H9 (cell line): ENCODE measurements at regions not wholly inside any gene's neighbourhood (a gene's known extent, or its start where the extent isn't known, plus 50 kb on each side); places are given as distances from the start of the nearest gene placed in this dataset.

ENCODE experiments used
- DNase-seq: peaks from one replicate; pipeline ENCODE4 v3.0.0-alpha.2; 2017
- H2AFZ ChIP-seq: one replicate; pipeline ENCODE4 v1.6.1; 2013; ENCODE audit warnings: mild to moderate bottlenecking, low read length, control low read depth, moderate library complexity
- H2AK5ac ChIP-seq: 2 replicates; pipeline ENCODE4 v1.6.1; 2013; ENCODE audit warnings: low read length, control low read depth, mixed read lengths; ENCODE audit not compliant: insufficient read length
- H2BK120ac ChIP-seq: one replicate; pipeline ENCODE4 v1.6.1; 2013; ENCODE audit warnings: low read depth, mild to moderate bottlenecking, low read length, control low read depth, inconsistent platforms; ENCODE audit not compliant: poor library complexity, severe bottlenecking
- H2BK12ac ChIP-seq: 2 replicates; pipeline ENCODE4 v1.6.1; 2013; ENCODE audit warnings: low read length, control low read depth, mixed read lengths, low read depth; ENCODE audit not compliant: insufficient read length
- H2BK15ac ChIP-seq: 2 replicates; pipeline ENCODE4 v1.6.1; 2013; ENCODE audit warnings: low read depth, low read length, control low read depth
- H2BK20ac ChIP-seq: one replicate; pipeline ENCODE4 v1.6.1; 2013; ENCODE audit warnings: low read depth, mild to moderate bottlenecking, low read length, control low read depth, inconsistent platforms; ENCODE audit not compliant: poor library complexity, severe bottlenecking
- H2BK5ac ChIP-seq: 2 replicates; pipeline ENCODE4 v1.6.1; 2013; ENCODE audit warnings: low read length, control low read depth, mixed read lengths; ENCODE audit not compliant: insufficient read length
- H3K14ac ChIP-seq: 2 replicates; pipeline ENCODE4 v1.6.1; 2013; ENCODE audit warnings: low read length, control low read depth; ENCODE audit not compliant: insufficient read depth
- H3K18ac ChIP-seq: 2 replicates; pipeline ENCODE4 v1.6.1; 2013; ENCODE audit warnings: low read depth, mild to moderate bottlenecking, mixed read lengths, low read length, control low read depth; ENCODE audit not compliant: insufficient read length
- H3K23ac ChIP-seq: 2 replicates; pipeline ENCODE4 v1.6.1; 2013; ENCODE audit warnings: low read length, control low read depth, mixed read lengths, low read depth; ENCODE audit not compliant: insufficient read length
- H3K23me2 ChIP-seq: 2 replicates; pipeline ENCODE4 v1.6.1; 2013; ENCODE audit warnings: low read depth, mild to moderate bottlenecking, mixed read lengths, low read length, control low read depth; ENCODE audit not compliant: insufficient read length, poor library complexity, severe bottlenecking
- H3K27ac ChIP-seq: 2 replicates; pipeline ENCODE4 v1.5.1; 2013; ENCODE audit warnings: low read length, control low read depth, mixed read lengths, low read depth; ENCODE audit not compliant: insufficient read length
- H3K27me3 ChIP-seq: 2 replicates; pipeline ENCODE4 v1.6.1; 2013; ENCODE audit warnings: low read length, control low read depth, inconsistent platforms; ENCODE audit not compliant: insufficient read depth
- H3K4ac ChIP-seq: 2 replicates; pipeline ENCODE4 v1.6.1; 2013; ENCODE audit warnings: low read depth, mild to moderate bottlenecking, control low read depth, inconsistent platforms, low read length, moderate library complexity
- H3K4me1 ChIP-seq: 2 replicates; pipeline ENCODE4 v1.6.1; 2013; ENCODE audit warnings: low read length, control low read depth, inconsistent platforms; ENCODE audit not compliant: insufficient read depth
- H3K4me2 ChIP-seq: 2 replicates; pipeline ENCODE4 v1.6.1; 2013; ENCODE audit warnings: low read length, control low read depth, mixed read lengths; ENCODE audit not compliant: insufficient read length, insufficient read depth
- H3K56ac ChIP-seq: 2 replicates; pipeline ENCODE4 v1.6.1; 2013; ENCODE audit warnings: low read depth, mild to moderate bottlenecking, mixed read lengths, low read length, control low read depth; ENCODE audit not compliant: insufficient read length
- H3K79me1 ChIP-seq: 2 replicates; pipeline ENCODE4 v1.6.1; 2013; ENCODE audit warnings: low read depth, mild to moderate bottlenecking, moderate library complexity, low read length, control low read depth, inconsistent platforms; ENCODE audit not compliant: insufficient read depth, poor library complexity, severe bottlenecking
- H3K79me2 ChIP-seq: 2 replicates; pipeline ENCODE4 v1.6.1; 2013; ENCODE audit warnings: low read length, control low read depth, inconsistent platforms; ENCODE audit not compliant: insufficient read depth
- H3K9ac ChIP-seq: 2 replicates; pipeline ENCODE4 v1.6.1; 2013; ENCODE audit warnings: low read length, control low read depth, mixed read lengths; ENCODE audit not compliant: insufficient read length; ENCODE audit errors: extremely low read depth
- H3K9me3 ChIP-seq: one replicate; pipeline ENCODE4 v1.6.1; 2013; ENCODE audit warnings: low read depth, low read length, inconsistent platforms; ENCODE audit not compliant: control insufficient read depth
- H3T11ph ChIP-seq: one replicate; pipeline ENCODE4 v1.6.1; 2013; ENCODE audit warnings: mild to moderate bottlenecking, low read length, control low read depth, inconsistent platforms
- H4K20me1 ChIP-seq: one replicate; pipeline ENCODE4 v1.6.1; 2013; ENCODE audit not compliant: control insufficient read depth, insufficient read length, insufficient read depth
- H4K5ac ChIP-seq: 2 replicates; pipeline ENCODE4 v1.6.1; 2013; ENCODE audit warnings: low read depth, mild to moderate bottlenecking, mixed read lengths, low read length, control low read depth; ENCODE audit not compliant: insufficient read length
- H4K8ac ChIP-seq: replicated peaks from 2 replicates; pipeline ENCODE4 v1.6.1; 2013; ENCODE audit warnings: low read length, control low read depth, mixed read lengths, low read depth; ENCODE audit not compliant: insufficient read length
- H4K91ac ChIP-seq: 2 replicates; pipeline ENCODE4 v1.6.1; 2013; ENCODE audit warnings: low read depth, mild to moderate bottlenecking, moderate library complexity, mixed read lengths, low read length, control low read depth; ENCODE audit not compliant: insufficient read length
- H3K27ac Mint-ChIP-seq, 3 experiments: 2 replicates in 2 of 3; 3 replicates in 1 of 3; pipeline ENCODE4 v1.8.0; 2020 to 2021; ENCODE audit warnings: mixed read lengths in 3 of 3, mild to moderate bottlenecking in 1 of 3, moderate library complexity in 1 of 3
- H3K27me3 Mint-ChIP-seq: 2 replicates; pipeline ENCODE4 v1.8.0; 2021; ENCODE audit warnings: low read depth, mild to moderate bottlenecking, moderate library complexity, mixed read lengths
- H3K36me3 Mint-ChIP-seq, 3 experiments: 2 replicates in 2 of 3; 3 replicates in 1 of 3; pipeline ENCODE4 v1.8.0; 2020 to 2021; ENCODE audit warnings: low read depth in 3 of 3, mixed read lengths in 3 of 3; ENCODE audit not compliant: insufficient read depth in 1 of 3
- H3K4me1 Mint-ChIP-seq, 2 experiments: 2 replicates each; pipeline ENCODE4 v1.8.0; 2020; ENCODE audit warnings: mixed read lengths in 2 of 2
- H3K4me3 Mint-ChIP-seq, 2 experiments: 2 replicates in 1 of 2; 3 replicates in 1 of 2; pipeline ENCODE4 v1.8.0; 2020 to 2021; ENCODE audit warnings: mild to moderate bottlenecking in 2 of 2, mixed read lengths in 2 of 2, moderate library complexity in 1 of 2
- H3K9me3 Mint-ChIP-seq, 2 experiments: 2 replicates in 1 of 2; 3 replicates in 1 of 2; pipeline ENCODE4 v1.8.0; 2020; ENCODE audit warnings: mild to moderate bottlenecking in 2 of 2, mixed read lengths in 2 of 2, moderate library complexity in 1 of 2
- WGBS: extraction: QIAGEN DNeasy Blood & Tissue Kit; methylation state at CpG from one replicate; pipeline ENCODE4 v1.1.7; 2013; ENCODE audit warnings: missing lambda C conversion rate, low lambda C conversion rate, mixed read lengths; ENCODE audit not compliant: insufficient read length; ENCODE audit errors: extremely low coverage; 5-methylcytosine and 5-hydroxymethylcytosine counted together
- TF ChIP-seq, protein P1 (sequence below): fragments of 200-600 bp; sonication (generic); conservative IDR thresholded peaks from 3 replicates; pipeline ENCODE4 v1.8.0; 2021; ENCODE audit warnings: antibody characterized with exemption, mild to moderate bottlenecking

DNA sequence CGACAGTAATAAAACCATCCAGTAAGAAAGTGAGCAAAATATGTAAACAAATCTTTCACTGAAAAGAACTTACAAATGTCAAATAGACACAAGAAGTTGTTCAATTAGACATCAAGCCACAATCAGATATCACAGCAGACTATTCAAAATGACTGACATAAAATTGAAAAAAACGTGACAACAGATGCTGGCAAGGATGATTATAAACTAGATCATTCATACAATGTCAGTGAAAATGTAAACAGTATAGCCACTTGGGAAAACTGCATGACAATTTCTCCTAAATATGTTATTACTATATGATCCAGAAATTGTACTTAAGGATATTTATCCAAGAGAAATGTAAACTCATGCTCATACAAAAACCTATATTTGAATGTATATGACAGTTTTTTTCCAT lies 609.4 kb upstream of the CNTNAP5 start:
- H3K27me3 ChIP-seq: no peaks in the 10 kb centered on the region
- H3K4ac ChIP-seq: no peak overlapping the region
- H3K4me2 ChIP-seq: no peak overlapping the region
- H3K79me1 ChIP-seq: no peaks in the 10 kb centered on the region
- no peak overlapping the region for H3K4me3 Mint-ChIP-seq
- H3K18ac ChIP-seq: no peak overlapping the region
- H2AK5ac ChIP-seq: no peak overlapping the region
- no peak overlapping the region for H3K27ac ChIP-seq
- H4K20me1 ChIP-seq: no peaks in the 10 kb centered on the region
- no peak overlapping the region for H4K8ac ChIP-seq
- H3K27ac Mint-ChIP-seq: no peak overlapping the region
- H3K36me3 Mint-ChIP-seq: no peaks in the 10 kb centered on the region
- DNase-seq: no peak
- WGBS: no CpG with 5 or more reads among the region's 2 CpGs
- H2BK120ac ChIP-seq: no peak overlapping the region
- H2BK5ac ChIP-seq: no peak overlapping the region
- no peaks in the 10 kb centered on the region for H3K79me2 ChIP-seq
- no peak overlapping the region for H2AFZ ChIP-seq
- peaks cover 0 to 7% of the 10 kb centered on the region in 2 experiments; a peak in 1 of 4 replicates for H3K4me1 Mint-ChIP-seq
- TF ChIP-seq, protein P1, sequence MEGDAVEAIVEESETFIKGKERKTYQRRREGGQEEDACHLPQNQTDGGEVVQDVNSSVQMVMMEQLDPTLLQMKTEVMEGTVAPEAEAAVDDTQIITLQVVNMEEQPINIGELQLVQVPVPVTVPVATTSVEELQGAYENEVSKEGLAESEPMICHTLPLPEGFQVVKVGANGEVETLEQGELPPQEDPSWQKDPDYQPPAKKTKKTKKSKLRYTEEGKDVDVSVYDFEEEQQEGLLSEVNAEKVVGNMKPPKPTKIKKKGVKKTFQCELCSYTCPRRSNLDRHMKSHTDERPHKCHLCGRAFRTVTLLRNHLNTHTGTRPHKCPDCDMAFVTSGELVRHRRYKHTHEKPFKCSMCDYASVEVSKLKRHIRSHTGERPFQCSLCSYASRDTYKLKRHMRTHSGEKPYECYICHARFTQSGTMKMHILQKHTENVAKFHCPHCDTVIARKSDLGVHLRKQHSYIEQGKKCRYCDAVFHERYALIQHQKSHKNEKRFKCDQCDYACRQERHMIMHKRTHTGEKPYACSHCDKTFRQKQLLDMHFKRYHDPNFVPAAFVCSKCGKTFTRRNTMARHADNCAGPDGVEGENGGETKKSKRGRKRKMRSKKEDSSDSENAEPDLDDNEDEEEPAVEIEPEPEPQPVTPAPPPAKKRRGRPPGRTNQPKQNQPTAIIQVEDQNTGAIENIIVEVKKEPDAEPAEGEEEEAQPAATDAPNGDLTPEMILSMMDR: no peak
- H2BK20ac ChIP-seq: no peak overlapping the region
- H3K23ac ChIP-seq: no peak overlapping the region
- no peak overlapping the region for H3K9ac ChIP-seq
- no peak overlapping the region for H2BK15ac ChIP-seq
- H3K27me3 Mint-ChIP-seq: no peaks in the 10 kb centered on the region
- no peaks in the 10 kb centered on the region for H3K9me3 Mint-ChIP-seq
- H3T11ph ChIP-seq: no peak overlapping the region
- no peaks in the 10 kb centered on the region; the same call in 1 of the 2 replicates for H3K4me1 ChIP-seq
- H3K23me2 ChIP-seq: no peaks in the 10 kb centered on the region
- H2BK12ac ChIP-seq: no peak overlapping the region
- H3K14ac ChIP-seq: no peak overlapping the region
- H3K9me3 ChIP-seq: no peaks in the 10 kb centered on the region
- H4K91ac ChIP-seq: no peak overlapping the region
- no peak overlapping the region for H3K56ac ChIP-seq
- H4K5ac ChIP-seq: no peak overlapping the region
